GM12878 (cell line): ENCODE measurements at regions not wholly inside any gene's neighbourhood (a gene's known extent, or its start where the extent isn't known, plus 50 kb on each side); places are given as distances from the start of the nearest gene placed in this dataset.

Source experiments
- ATAC-seq: fragments of 200-7000 bp; cut with Tn5 transposase; 3 replicates; pipeline ENCODE4 v1.9.1; 2020; ENCODE audit warnings: mild to moderate bottlenecking, moderate library complexity
- BruUV-seq: library from RNA; stranded (reverse); fragments of 400-500 nt; replicated peaks from 2 replicates; lab custom pipeline; 2021; lab: Mats Ljungman, UMichigan
- CTCF ChIA-PET: fragments of 300-600 bp; sonication (Branson Sonifier 250); formaldehyde crosslinking; extraction: SDS; loops from one replicate; lab custom pipeline; 2021; ENCODE audit warnings: inconsistent platforms; lab: Yijun Ruan, JAX
- POLR2A ChIA-PET: fragments of 350-600 bp; formaldehyde crosslinking; extraction: SDS; loops from one replicate; lab custom pipeline; 2021; ENCODE audit warnings: inconsistent platforms; lab: Charles Lee
- RAD21 ChIA-PET: fragments of 300-600 bp; sonication (Branson Sonifier 250); formaldehyde crosslinking; loops from one replicate; lab custom pipeline; 2023; ENCODE audit warnings: antibody characterized with exemption; ENCODE audit not compliant: unreplicated experiment; lab: Charles Lee
- SMC1A ChIA-PET: fragments of 300-600 bp; sonication (Branson Sonifier 250); formaldehyde crosslinking; loops from one replicate; lab custom pipeline; 2023; ENCODE audit not compliant: unreplicated experiment, uncharacterized antibody; lab: Charles Lee
- DNase-seq: peaks from one replicate; pipeline ENCODE4 v3.0.0-alpha.2; 2011; ENCODE audit warnings: low read depth, low spot score
- FAIRE-seq: peaks from 3 replicates; lab custom pipeline; 2011; peaks lifted over from hg19 to GRCh38; lab: Jason Lieb, UNC
- H2AFZ ChIP-seq: 2 replicates; pipeline ENCODE4 v1.6.0; 2011; ENCODE audit warnings: low read depth, low read length, control low read depth; ENCODE audit not compliant: control insufficient read depth
- H3K27ac ChIP-seq: 2 replicates; pipeline ENCODE4 v1.5.1; 2011; ENCODE audit warnings: control low read depth; ENCODE audit not compliant: control insufficient read depth, insufficient read depth
- H3K27me3 ChIP-seq, 2 experiments: replicated peaks in 1 of 2; 2 replicates each; pipeline versions ENCODE4 v1.6.0 to v1.6.1; 2011; ENCODE audit warnings: low read length in 1 of 2; ENCODE audit not compliant: control insufficient read depth in 2 of 2, insufficient read depth in 2 of 2
- H3K36me3 ChIP-seq, 2 experiments: 2 replicates each; pipeline ENCODE4 v1.5.1; 2011; ENCODE audit warnings: low read length in 1 of 2; ENCODE audit not compliant: control insufficient read depth in 2 of 2, insufficient read depth in 2 of 2
- H3K4me1 ChIP-seq: 2 replicates; pipeline ENCODE4 v1.6.1; 2011; ENCODE audit warnings: mild to moderate bottlenecking, low read length, moderate library complexity, mixed read lengths; ENCODE audit not compliant: control insufficient read depth, insufficient read depth
- H3K4me2 ChIP-seq: 2 replicates; pipeline ENCODE4 v1.6.0; 2011; ENCODE audit warnings: control low read depth; ENCODE audit not compliant: control insufficient read depth, insufficient read depth
- H3K4me3 ChIP-seq: fragments of 200-600 bp; sonication (generic); 2 replicates; pipeline ENCODE4 v1.5.1; 2016
- H3K79me2 ChIP-seq: 2 replicates; pipeline ENCODE4 v1.6.0; 2011; ENCODE audit warnings: low read length; ENCODE audit not compliant: control insufficient read depth, insufficient read depth
- H3K9ac ChIP-seq: 2 replicates; pipeline ENCODE4 v1.8.0; 2011; ENCODE audit warnings: low read length, control low read depth, mixed read lengths; ENCODE audit not compliant: control insufficient read depth, insufficient read depth
- H3K9me3 ChIP-seq: replicated peaks from 3 replicates; pipeline ENCODE4 v1.5.1; 2011; ENCODE audit warnings: mild to moderate bottlenecking, low read length; ENCODE audit not compliant: control insufficient read depth, insufficient read depth
- H4K20me1 ChIP-seq: 2 replicates; pipeline ENCODE4 v1.6.0; 2011; ENCODE audit not compliant: control insufficient read depth, insufficient read depth
- BACH1 ChIP-seq: fragments of 450-650 bp; IDR thresholded peaks from 2 replicates; pipeline ENCODE4 v1.6.1; 2017; ENCODE audit warnings: mild to moderate bottlenecking, borderline replicate concordance
- HDAC2 ChIP-seq: fragments of 200-600 bp; sonication (generic); IDR thresholded peaks from 2 replicates; pipeline ENCODE4 v1.6.1; 2017
- JUNB ChIP-seq: IDR thresholded peaks from 2 replicates; pipeline ENCODE4 v1.6.1; 2016; ENCODE audit warnings: antibody characterized with exemption, mild to moderate bottlenecking
- KDM1A ChIP-seq: fragments of 200-600 bp; sonication (generic); IDR thresholded peaks from 2 replicates; pipeline ENCODE4 v1.6.1; 2016; ENCODE audit warnings: borderline replicate concordance
- MYB ChIP-seq: fragments of 150-350 bp; IDR thresholded peaks from 2 replicates; pipeline ENCODE4 v1.6.1; 2014; ENCODE audit warnings: mild to moderate bottlenecking, low read depth, low read length, borderline replicate concordance
- PAX5 ChIP-seq: IDR thresholded peaks from 2 replicates; pipeline ENCODE4 v1.6.1; 2011; ENCODE audit warnings: low read depth, low read length, borderline replicate concordance
- SKIL ChIP-seq: fragments of 450-650 bp; IDR thresholded peaks from 2 replicates; pipeline ENCODE4 v1.6.1; 2017; ENCODE audit warnings: mild to moderate bottlenecking, low read depth, inconsistent platforms; ENCODE audit not compliant: poor library complexity, severe bottlenecking
- SPI1 ChIP-seq: IDR thresholded peaks from 2 replicates; pipeline ENCODE4 v1.6.1; 2011; ENCODE audit warnings: low read depth, mild to moderate bottlenecking, low read length, moderate library complexity, borderline replicate concordance; ENCODE audit not compliant: insufficient read depth
- SREBF1 ChIP-seq: IDR thresholded peaks from 2 replicates; pipeline ENCODE4 v1.6.1; 2012; ENCODE audit warnings: mild to moderate bottlenecking, low read length
- TCF7 ChIP-seq: IDR thresholded peaks from 2 replicates; pipeline ENCODE4 v1.6.1; 2014; ENCODE audit warnings: antibody characterized with exemption, borderline replicate concordance
- ZNF384 ChIP-seq: IDR thresholded peaks from 2 replicates; pipeline ENCODE4 v1.6.1; 2012; ENCODE audit warnings: low read depth, mild to moderate bottlenecking, low read length, improper control_type of control experiment, borderline replicate concordance
- ZNF687 ChIP-seq: fragments of 450-650 bp; IDR thresholded peaks from 2 replicates; pipeline ENCODE4 v1.6.1; 2017; ENCODE audit warnings: mild to moderate bottlenecking, moderate library complexity
- WGBS: methylation state at CpG from one replicate; pipeline ENCODE4 v1.1.6; 2016; ENCODE audit warnings: low lambda C conversion rate; ENCODE audit not compliant: insufficient replicate concordance, insufficient coverage; ENCODE audit errors: missing lambda C conversion rate; 5-methylcytosine and 5-hydroxymethylcytosine counted together
- in situ Hi-C: fragments of 300-500 bp; cut with MboI; formaldehyde crosslinking; loops from 9 replicates; pipeline ENCODE4 v1.14.3; 2018; ENCODE audit warnings: mixed read lengths
- intact Hi-C: fragments of 100-400 bp; cut with micrococcal nuclease; formaldehyde crosslinking; loops from one replicate; pipeline ENCODE4 v1.14.2; 2022; ENCODE audit not compliant: unreplicated experiment

- DNase-seq (no peak), FAIRE-seq (no peak), ATAC-seq (no peak)
- ChIA-PET SMC1A (interaction anchor here (1.0 kb wide), 1 partner anchor 13 kb away, joined by 3 read pairs; no protein-coding TSS in a partner anchor), CTCF (no interaction called here), POLR2A (no interaction called here), RAD21 (no interaction called here)
- H3K9me3 ChIP-seq, result no peaks in the 10 kb centered on the region
- H3K4me1 ChIP-seq, result no peaks in the 10 kb centered on the region
- BruUV-seq, result no TSS peak
- H3K27me3 ChIP-seq, result no peaks in the 10 kb centered on the region
- H3K4me3 ChIP-seq, result no peak overlapping the region
- H3K4me2 ChIP-seq, result no peak overlapping the region
- H3K9ac ChIP-seq, result no peak overlapping the region
- H3K36me3 ChIP-seq, result no peaks in the 10 kb centered on the region
- no peak overlapping the region for H3K27ac ChIP-seq
- no peaks in the 10 kb centered on the region for H3K79me2 ChIP-seq
- no peak overlapping the region for H2AFZ ChIP-seq
- intact Hi-C loops, result no loop called here
- WGBS, result 0% methylated on average over 3 of the region's 3 CpGs
- in situ Hi-C loops, result no loop called here
- no peak for TF ChIP-seq ZNF384
- no peak for TF ChIP-seq MYB
- no peak for TF ChIP-seq HDAC2
- no peak for TF ChIP-seq SREBF1
- no peak for TF ChIP-seq ZNF687
- TF ChIP-seq SKIL, result no peak
- TF ChIP-seq SPI1, result no peak
- no peak for TF ChIP-seq BACH1
- no peak for TF ChIP-seq JUNB
- no peak for TF ChIP-seq KDM1A
- no peak for TF ChIP-seq PAX5
- TF ChIP-seq TCF7, result no peak
- no peaks in the 10 kb centered on the region for H4K20me1 ChIP-seq
Observed at GRCh38 chr14:83972631-83973030, 1557.3 kb upstream of the FLRT2 start.
